ENCODE measurements at regions not wholly inside any gene's neighbourhood (a gene's known extent, or its start where the extent isn't known, plus 50 kb on each side); places are given as distances from the start of the nearest gene placed in this dataset.

GRCh38 chr14:45743884-45744283, 490.9 kb upstream of the MIS18BP1 start:
- no peaks in the 10 kb centered on the region for H3K79me2 ChIP-seq (ENCODE audit: low read length)
- no peaks in the 10 kb centered on the region for H3K27me3 ChIP-seq (ENCODE audit: low read depth, low read length)
- H3K4me2 ChIP-seq (ENCODE audit: low read length): no peak overlapping the region
- no peak overlapping the region for H3K4me3 ChIP-seq (ENCODE audit: low read length)
- TF ChIP-seq CTCF (IDR thresholded peaks at IDR 0.05; ENCODE audit: low read depth, low read length): no peak
- TF ChIP-seq EZH2phosphoT487 (IDR thresholded peaks at IDR 0.05; ENCODE audit: low read depth): no peak
- no peak overlapping the region for H3K9ac ChIP-seq (ENCODE audit: low read length)
- no peak overlapping the region for H2AFZ ChIP-seq (ENCODE audit: low read depth, low read length)
- no peaks in the 10 kb centered on the region for H4K20me1 ChIP-seq (ENCODE audit: insufficient read depth, low read length)
- no peaks in the 10 kb centered on the region for H3K36me3 ChIP-seq (replicated peaks; ENCODE audit: low read depth, low read length)
- no peak overlapping the region for H3K27ac ChIP-seq (ENCODE audit: low read length)
- no peaks in the 10 kb centered on the region for H3K4me1 ChIP-seq (ENCODE audit: low read length)
- H3K9me3 ChIP-seq (ENCODE audit: insufficient read depth, low read length): no peaks in the 10 kb centered on the region

- no peak for TF ChIP-seq EZH2phosphoT487 (IDR thresholded peaks at IDR 0.05; ENCODE audit: low read depth)
- TF ChIP-seq CTCF (IDR thresholded peaks at IDR 0.05; ENCODE audit: low read depth, low read length): no peak
- Histone ChIP-seq H4K20me1 (ENCODE audit: insufficient read depth, low read length) (no peaks in the 10 kb centered on the region), H3K27ac (ENCODE audit: low read length) (no peak overlapping the region), H3K9ac (ENCODE audit: low read length) (no peak overlapping the region), H3K79me2 (ENCODE audit: low read length) (no peaks in the 10 kb centered on the region), H3K4me2 (ENCODE audit: low read length) (no peak overlapping the region), H3K27me3 (ENCODE audit: low read depth, low read length) (no peaks in the 10 kb centered on the region), H3K4me1 (ENCODE audit: low read length) (no peaks in the 10 kb centered on the region), H3K9me3 (ENCODE audit: insufficient read depth, low read length) (no peaks in the 10 kb centered on the region), H3K36me3 (replicated peaks; ENCODE audit: low read depth, low read length) (no peaks in the 10 kb centered on the region), H3K4me3 (ENCODE audit: low read length) (no peak overlapping the region), H2AFZ (ENCODE audit: low read depth, low read length) (no peak overlapping the region)
Measured at GRCh38 chr14:45742187-45742586, 489.2 kb upstream of the MIS18BP1 start.

- no peak overlapping the region for H2AFZ ChIP-seq (ENCODE audit: low read depth, low read length)
- H3K4me1 ChIP-seq (ENCODE audit: low read length): no peaks in the 10 kb centered on the region
- no peaks in the 10 kb centered on the region for H3K36me3 ChIP-seq (replicated peaks; ENCODE audit: low read depth, low read length)
- H4K20me1 ChIP-seq (ENCODE audit: insufficient read depth, low read length): no peaks in the 10 kb centered on the region
- TF ChIP-seq EZH2phosphoT487 (IDR thresholded peaks at IDR 0.05; ENCODE audit: low read depth): no peak
- TF ChIP-seq CTCF (IDR thresholded peaks at IDR 0.05; ENCODE audit: low read depth, low read length): no peak
- no peak overlapping the region for H3K4me2 ChIP-seq (ENCODE audit: low read length)
- no peak overlapping the region for H3K27ac ChIP-seq (ENCODE audit: low read length)
- no peaks in the 10 kb centered on the region for H3K79me2 ChIP-seq (ENCODE audit: low read length)
- no peak overlapping the region for H3K9ac ChIP-seq (ENCODE audit: low read length)
- H3K27me3 ChIP-seq (ENCODE audit: low read depth, low read length): no peaks in the 10 kb centered on the region
- H3K4me3 ChIP-seq (ENCODE audit: low read length): no peak overlapping the region
- H3K9me3 ChIP-seq (ENCODE audit: insufficient read depth, low read length): no peaks in the 10 kb centered on the region
Measured at GRCh38 chr14:45728434-45729225, 475.6 kb upstream of the MIS18BP1 start.

- Histone ChIP-seq H2AFZ (ENCODE audit: low read depth, low read length) (no peak overlapping the region), H4K20me1 (ENCODE audit: insufficient read depth, low read length) (no peaks in the 10 kb centered on the region), H3K79me2 (ENCODE audit: low read length) (no peaks in the 10 kb centered on the region), H3K27ac (ENCODE audit: low read length) (no peak overlapping the region), H3K4me1 (ENCODE audit: low read length) (no peaks in the 10 kb centered on the region), H3K27me3 (ENCODE audit: low read depth, low read length) (no peaks in the 10 kb centered on the region), H3K4me2 (ENCODE audit: low read length) (no peak overlapping the region), H3K9ac (ENCODE audit: low read length) (no peak overlapping the region), H3K9me3 (ENCODE audit: insufficient read depth, low read length) (no peaks in the 10 kb centered on the region), H3K4me3 (ENCODE audit: low read length) (no peak overlapping the region), H3K36me3 (replicated peaks; ENCODE audit: low read depth, low read length) (no peaks in the 10 kb centered on the region)
- TF ChIP-seq CTCF (IDR thresholded peaks at IDR 0.05; ENCODE audit: low read depth, low read length): no peak
- TF ChIP-seq EZH2phosphoT487 (IDR thresholded peaks at IDR 0.05; ENCODE audit: low read depth): no peak
Measured at GRCh38 chr14:45727133-45727532, 474.1 kb upstream of the MIS18BP1 start.

Measured in OCI-LY3 (cell line).